Urothelium cell line (cell line): ENCODE measurements at regions not wholly inside any gene's neighbourhood (a gene's known extent, or its start where the extent isn't known, plus 50 kb on each side); places are given as distances from the start of the nearest gene placed in this dataset.

Source experiments
- DNase-seq: peaks from one replicate; pipeline ENCODE4 v3.0.0; 2011; ENCODE audit warnings: low spot score, mixed read lengths
- FAIRE-seq: peaks from 2 replicates; lab custom pipeline; 2011; peaks lifted over from hg19 to GRCh38; lab: Jason Lieb, UNC

- FAIRE-seq (no peak), DNase-seq (no peak)
Observed at GRCh38 chrX:38886112-38886511, 84.9 kb downstream of the MID1IP1 start.

- FAIRE-seq (no peak), DNase-seq (no peak)
Observed at GRCh38 chrX:38887222-38887621, 86.0 kb downstream of the MID1IP1 start.

- FAIRE-seq (no peak), DNase-seq (no peak)
Observed at GRCh38 chrX:38890326-38890725, 89.1 kb downstream of the MID1IP1 start.

GRCh38 chrX:38890963-38891362 lies 89.7 kb downstream of the MID1IP1 start:
- DNase-seq (no peak), FAIRE-seq (no peak)

GRCh38 chrX:38891641-38892413 lies 90.6 kb downstream of the MID1IP1 start:
- no peak for FAIRE-seq

GRCh38 chrX:38893441-38893840 lies 92.2 kb downstream of the MID1IP1 start:
- FAIRE-seq (no peak), DNase-seq (no peak)

More at GRCh38 chrX:38891641-38892413, 90.6 kb downstream of the MID1IP1 start:
- DNase-seq, result no peak

- FAIRE-seq (no peak), DNase-seq (no peak)
Observed at GRCh38 chrX:38895775-38896174, 94.5 kb downstream of the MID1IP1 start.

GRCh38 chrX:38896724-38897298 lies 95.6 kb downstream of the MID1IP1 start:
- FAIRE-seq, result no peak
- DNase-seq, result no peak

- FAIRE-seq, result no peak
Observed at GRCh38 chrX:38898261-38898660, 97.0 kb downstream of the MID1IP1 start.

GRCh38 chrX:38899650-38900049 lies 98.4 kb downstream of the MID1IP1 start:
- no peak for FAIRE-seq
- DNase-seq, result no peak

More at GRCh38 chrX:38898261-38898660, 97.0 kb downstream of the MID1IP1 start:
- no peak for DNase-seq

- no peak for DNase-seq
- FAIRE-seq, result no peak
Observed at GRCh38 chrX:38900719-38901118, 99.5 kb downstream of the MID1IP1 start.

- DNase-seq, result no peak
- FAIRE-seq, result no peak
Observed at GRCh38 chrX:38902972-38903492, 101.8 kb downstream of the MID1IP1 start.

- DNase-seq (no peak), FAIRE-seq (no peak)
Observed at GRCh38 chrX:38916801-38917200, 115.5 kb downstream of the MID1IP1 start.

- FAIRE-seq (no peak), DNase-seq (no peak)
Observed at GRCh38 chrX:38917954-38918353, 116.7 kb downstream of the MID1IP1 start.

GRCh38 chrX:38919202-38919601 lies 117.9 kb downstream of the MID1IP1 start:
- FAIRE-seq (no peak), DNase-seq (no peak)

- no peak for FAIRE-seq
- no peak for DNase-seq
Observed at GRCh38 chrX:38919853-38920528, 118.7 kb downstream of the MID1IP1 start.

GRCh38 chrX:38923451-38923969 lies 122.3 kb downstream of the MID1IP1 start:
- no peak for DNase-seq
- FAIRE-seq, result no peak

- no peak for DNase-seq
- no peak for FAIRE-seq
Observed at GRCh38 chrX:38927592-38927991, 126.3 kb downstream of the MID1IP1 start.

GRCh38 chrX:38929966-38930421 lies 128.7 kb downstream of the MID1IP1 start:
- DNase-seq, result no peak
- FAIRE-seq, result no peak

GRCh38 chrX:38930474-38930873 lies 129.2 kb downstream of the MID1IP1 start:
- DNase-seq, result no peak
- no peak for FAIRE-seq

- no peak for FAIRE-seq
Observed at GRCh38 chrX:38935561-38935960, 134.3 kb downstream of the MID1IP1 start.

More at GRCh38 chrX:38935561-38935960, 134.3 kb downstream of the MID1IP1 start:
- no peak for DNase-seq
